SU-DHL-6 (cell line): ENCODE measurements at regions not wholly inside any gene's neighbourhood (a gene's known extent, or its start where the extent isn't known, plus 50 kb on each side); places are given as distances from the start of the nearest gene placed in this dataset.

Experiments
- H2AFZ ChIP-seq: fragments of 200-600 bp; sonication (generic); 2 replicates; pipeline ENCODE4 v1.6.1; 2014; ENCODE audit warnings: low read depth, mild to moderate bottlenecking, moderate library complexity, mixed read lengths, antibody characterized with exemption, low read length; ENCODE audit not compliant: severe bottlenecking
- H3F3A ChIP-seq: fragments of 200-600 bp; shearing (Covaris generic); 2 replicates; pipeline ENCODE4 v1.6.0; 2016; ENCODE audit warnings: antibody characterized with exemption, mild to moderate bottlenecking; ENCODE audit not compliant: insufficient read depth
- H3K27ac ChIP-seq: fragments of 200-600 bp; sonication (generic); 2 replicates; pipeline ENCODE4 v1.5.1; 2016; ENCODE audit warnings: low read depth, mild to moderate bottlenecking, low read length, moderate library complexity, mixed read lengths
- H3K27me3 ChIP-seq: fragments of 200-600 bp; sonication (generic), shearing (Covaris generic); 2 replicates; pipeline ENCODE4 v1.6.0; 2014; ENCODE audit warnings: mild to moderate bottlenecking, low read length
- H3K36me3 ChIP-seq: fragments of 200-600 bp; sonication (generic); 2 replicates; pipeline ENCODE4 v1.6.1; 2014; ENCODE audit warnings: mild to moderate bottlenecking, low read length, mixed read lengths
- H3K4me2 ChIP-seq: fragments of 300-600, 200-600 bp; shearing (Covaris generic), sonication (generic); 2 replicates; pipeline ENCODE4 v1.6.0; 2014; ENCODE audit warnings: low read length, low read depth, mild to moderate bottlenecking; ENCODE audit not compliant: poor library complexity, severe bottlenecking
- H3K4me3 ChIP-seq: fragments of 200-600 bp; sonication (generic); 2 replicates; pipeline ENCODE4 v1.5.1; 2014; ENCODE audit warnings: antibody characterized with exemption, low read length, mild to moderate bottlenecking, mixed read lengths; ENCODE audit not compliant: insufficient read depth, poor library complexity, severe bottlenecking
- H3K79me2 ChIP-seq: fragments of 200-600 bp; sonication (generic); 2 replicates; pipeline ENCODE4 v1.6.1; 2014; ENCODE audit warnings: mild to moderate bottlenecking, low read length, moderate library complexity; ENCODE audit not compliant: insufficient read depth
- H3K9ac ChIP-seq: fragments of 200-600 bp; sonication (generic); 2 replicates; pipeline ENCODE4 v1.7.0; 2014; ENCODE audit warnings: mild to moderate bottlenecking, low read length
- H3K9me2 ChIP-seq: fragments of 200-600 bp; sonication (generic); replicated peaks from 2 replicates; pipeline ENCODE4 v1.6.1; 2014; ENCODE audit warnings: low read length; ENCODE audit not compliant: insufficient read depth
- H3K9me3 ChIP-seq: fragments of 200-600 bp; sonication (generic); 2 replicates; pipeline ENCODE4 v1.6.1; 2014; ENCODE audit warnings: low read length, mixed read lengths; ENCODE audit not compliant: insufficient read depth
- H4K20me1 ChIP-seq: fragments of 200-600 bp; sonication (generic); 2 replicates; pipeline ENCODE4 v1.6.1; 2014; ENCODE audit warnings: low read depth, mild to moderate bottlenecking, antibody characterized with exemption, low read length, moderate library complexity, mixed read lengths
- CTCF ChIP-seq: fragments of 200-600 bp; sonication (generic); IDR thresholded peaks from one replicate; pipeline ENCODE4 v1.5.1; 2017; ENCODE audit warnings: antibody characterized with exemption, mild to moderate bottlenecking, low read length, moderate library complexity; ENCODE audit not compliant: insufficient read depth, poor library complexity, severe bottlenecking
- EZH2phosphoT487 ChIP-seq: fragments of 200-600 bp; sonication (generic), shearing (Covaris generic); conservative IDR thresholded peaks from 2 replicates; pipeline ENCODE4 v1.6.1; 2018; ENCODE audit warnings: mild to moderate bottlenecking, antibody characterized with exemption, low read length, moderate library complexity, mixed read lengths

DNA sequence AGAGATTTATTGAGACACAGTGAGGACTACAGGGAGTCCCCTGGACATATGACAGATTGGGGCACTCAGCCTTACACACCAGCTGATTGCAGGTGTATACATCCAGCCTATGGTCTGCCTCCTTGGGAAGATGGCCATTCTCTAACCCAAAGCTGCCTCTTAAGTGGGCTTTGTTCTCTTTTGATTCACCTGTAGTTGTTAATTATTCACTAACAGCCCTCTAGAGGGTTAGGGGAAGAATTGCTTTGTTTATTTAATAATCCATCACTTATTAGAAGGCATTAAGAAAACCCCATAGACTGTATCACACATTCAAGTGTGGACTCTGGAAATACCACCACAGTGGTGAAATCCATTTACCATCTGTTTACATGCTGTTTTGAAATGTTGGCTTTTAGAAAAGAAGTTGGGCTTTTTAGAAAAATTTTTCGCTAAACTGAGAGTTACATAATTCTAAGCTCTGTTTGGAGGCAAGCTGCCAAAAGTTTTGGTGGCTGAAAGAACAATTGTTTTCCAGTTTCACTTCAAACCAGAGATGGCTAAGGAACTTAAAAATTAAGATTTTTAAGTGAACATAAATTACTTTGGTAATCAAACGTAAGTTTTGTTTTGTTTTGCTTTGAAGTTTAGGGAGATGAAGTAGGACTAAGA is 379.1 kb downstream of the ADRA2A start:
- H3K9me3 ChIP-seq: no peaks in the 10 kb centered on the region
- H2AFZ ChIP-seq: no peak overlapping the region
- no peak for TF ChIP-seq EZH2phosphoT487
- no peak for TF ChIP-seq CTCF
- no peaks in the 10 kb centered on the region for H3K27me3 ChIP-seq
- H3K79me2 ChIP-seq: no peaks in the 10 kb centered on the region
- no peaks in the 10 kb centered on the region for H3K36me3 ChIP-seq
- no peaks in the 10 kb centered on the region for H4K20me1 ChIP-seq
- H3K4me3 ChIP-seq: no peak overlapping the region
- no peak overlapping the region for H3K4me2 ChIP-seq
- no peaks in the 10 kb centered on the region for H3K9me2 ChIP-seq
- H3K9ac ChIP-seq: no peak overlapping the region
- no peak overlapping the region for H3K27ac ChIP-seq
- H3F3A ChIP-seq: no peaks in the 10 kb centered on the region

DNA sequence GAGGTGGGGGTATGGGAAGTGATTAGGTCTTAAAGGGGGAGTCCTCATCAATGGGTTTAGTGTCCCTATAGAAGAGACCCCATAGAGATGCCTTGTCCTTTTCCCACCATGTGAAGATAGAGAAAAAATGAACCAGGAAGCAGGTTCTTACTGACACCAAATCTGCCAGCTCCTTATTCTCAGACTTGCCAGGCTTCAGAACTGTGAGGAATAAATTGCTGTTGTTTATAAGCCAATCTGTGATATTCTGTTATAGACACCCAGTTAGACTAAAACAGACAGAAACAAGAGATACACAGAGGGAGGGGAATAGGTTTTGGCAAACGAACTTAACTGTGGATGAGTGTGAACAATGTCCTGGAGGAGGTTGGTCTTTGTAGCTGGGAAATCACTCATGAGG is 381.4 kb downstream of the ADRA2A start:
- Histone ChIP-seq H3K27me3 (no peaks in the 10 kb centered on the region), H3K4me2 (no peak overlapping the region), H3F3A (no peaks in the 10 kb centered on the region), H3K9me2 (no peaks in the 10 kb centered on the region), H3K27ac (no peak overlapping the region), H3K4me3 (no peak overlapping the region), H2AFZ (no peak overlapping the region), H4K20me1 (no peaks in the 10 kb centered on the region), H3K79me2 (no peaks in the 10 kb centered on the region), H3K9me3 (no peaks in the 10 kb centered on the region), H3K9ac (no peak overlapping the region), H3K36me3 (no peaks in the 10 kb centered on the region)
- TF ChIP-seq EZH2phosphoT487 (no peak), CTCF (no peak)

DNA sequence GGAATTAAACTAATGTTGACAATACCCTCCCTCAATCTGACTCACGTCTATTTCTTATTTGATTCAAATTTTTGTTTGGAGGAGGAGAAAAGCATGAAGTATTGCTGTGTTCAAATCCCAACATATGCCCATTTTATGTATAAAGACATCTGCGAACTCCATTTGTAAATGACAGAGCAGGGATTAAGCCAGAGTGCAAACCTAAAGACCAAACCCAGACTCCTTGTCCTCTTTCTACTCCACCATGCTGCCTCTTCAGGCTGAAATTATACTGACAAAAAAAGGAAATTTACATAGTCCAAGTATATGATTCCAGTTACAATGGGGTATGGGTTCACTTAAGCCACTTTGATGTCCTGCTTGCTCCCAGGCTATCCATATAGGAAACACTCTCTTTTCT is 383.1 kb downstream of the ADRA2A start:
- no peaks in the 10 kb centered on the region for H3F3A ChIP-seq
- no peak for TF ChIP-seq EZH2phosphoT487
- no peak for TF ChIP-seq CTCF
- H3K4me2 ChIP-seq: no peak overlapping the region
- H3K27ac ChIP-seq: no peak overlapping the region
- no peaks in the 10 kb centered on the region for H3K9me2 ChIP-seq
- no peaks in the 10 kb centered on the region for H3K36me3 ChIP-seq
- H2AFZ ChIP-seq: no peak overlapping the region
- no peaks in the 10 kb centered on the region for H3K27me3 ChIP-seq
- no peaks in the 10 kb centered on the region for H3K79me2 ChIP-seq
- H3K9ac ChIP-seq: no peak overlapping the region
- H4K20me1 ChIP-seq: no peaks in the 10 kb centered on the region
- H3K9me3 ChIP-seq: 0 out of 2 replicates have a peak, but pooled peaks cover 4% of the 10 kb centered on the region
- no peak overlapping the region for H3K4me3 ChIP-seq
